Upper lobe of left lung (tissue), 6 donors: ENCODE measurements at regions not wholly inside any gene's neighbourhood (a gene's known extent, or its start where the extent isn't known, plus 50 kb on each side); places are given as distances from the start of the nearest gene placed in this dataset.

ENCODE experiments used
- ATAC-seq, 2 donors: fragments of 200-7000 bp; cut with Tn5 transposase; one replicate each; pipeline ENCODE4 v1.9.1; 2022; ENCODE audit warnings: mild to moderate bottlenecking in 2 of 2, moderate library complexity in 2 of 2; ENCODE audit not compliant: low FRiP score in 2 of 2
- DNase-seq, 2 donors: peaks; one replicate each; pipeline ENCODE4 v3.0.0-alpha.2; 2019 to 2020
- H3K27ac ChIP-seq, 4 donors: fragments of 200-600 bp; sonication (generic); one replicate each; pipeline ENCODE4 v1.5.1; 2016 to 2019
- H3K27me3 ChIP-seq, 4 donors: fragments of 200-600 bp; sonication (generic); one replicate each; pipeline ENCODE4 v1.5.1; 2017 to 2019
- H3K36me3 ChIP-seq, 4 donors: fragments of 200-600 bp; sonication (generic); one replicate each; pipeline ENCODE4 v1.5.1; 2016 to 2019
- H3K4me1 ChIP-seq, 4 donors: fragments of 200-600 bp; sonication (generic); one replicate each; pipeline ENCODE4 v1.5.1; 2018 to 2019
- H3K4me3 ChIP-seq, 4 donors: fragments of 200-600 bp; sonication (generic); one replicate each; pipeline ENCODE4 v1.5.1; 2017 to 2019; ENCODE audit warnings: mild to moderate bottlenecking in 2 of 4, moderate library complexity in 1 of 4
- H3K9me3 ChIP-seq, 4 donors: fragments of 200-600 bp; sonication (generic); one replicate each; pipeline ENCODE4 v1.5.1; 2018 to 2019
- EP300 ChIP-seq, 4 donors: sonication (generic); formaldehyde crosslinking; IDR thresholded peaks; one replicate each; pipeline ENCODE4 v1.5.1; 2017; ENCODE audit warnings: antibody characterized with exemption in 4 of 4, control low read depth in 2 of 4
- POLR2A ChIP-seq, 4 donors: fragments of 450-650 bp; IDR thresholded peaks; one replicate each; pipeline ENCODE4 v1.5.1; 2016 to 2017; ENCODE audit warnings: antibody characterized with exemption in 4 of 4, mild to moderate bottlenecking in 2 of 4
- POLR2AphosphoS5 ChIP-seq, 2 donors: sonication (generic); formaldehyde crosslinking; IDR thresholded peaks; one replicate each; pipeline ENCODE4 v1.5.1; 2017; ENCODE audit warnings: antibody characterized with exemption in 2 of 2
- WGBS, 2 donors: methylation state at CpG; one replicate each; pipeline ENCODE4 v1.1.5; 2017 to 2018; 5-methylcytosine and 5-hydroxymethylcytosine counted together
- TF ChIP-seq, protein P1 (sequence below), 6 experiments: fragments of 450-650 bp in 4 of 6; fragments of 200-600 bp in 2 of 6; sonication (generic) in 2 of 6; IDR thresholded peaks; one replicate each; pipeline ENCODE4 v1.5.1; 2016 to 2019; ENCODE audit warnings: antibody characterized with exemption in 6 of 6
- donor health status: DM: no; HTN: no; CAD: no; lungs with moderate emphysema.
- donor health status: DM: no; HTN: yes; CAD: no; lungs with severe emphysema.

GRCh38 chrX:42220666-42221065 is 297.3 kb upstream of the CASK start:
- DNase-seq = no peak
- no peak overlapping the region for H3K4me3 ChIP-seq
- no peaks in the 10 kb centered on the region for H3K4me1 ChIP-seq
- no peaks in the 10 kb centered on the region for H3K36me3 ChIP-seq
- WGBS, 2 donors = 70 to 97% methylated on average over 2 of the region's 2 CpGs
- no peaks in the 10 kb centered on the region for H3K27me3 ChIP-seq
- no peak for ATAC-seq
- TF ChIP-seq POLR2AphosphoS5 (IDR thresholded peaks at IDR 0.05) (no peak), EP300 (IDR thresholded peaks at IDR 0.05) (no peak), POLR2A (IDR thresholded peaks at IDR 0.05) (no peak)
- TF ChIP-seq, protein P1, sequence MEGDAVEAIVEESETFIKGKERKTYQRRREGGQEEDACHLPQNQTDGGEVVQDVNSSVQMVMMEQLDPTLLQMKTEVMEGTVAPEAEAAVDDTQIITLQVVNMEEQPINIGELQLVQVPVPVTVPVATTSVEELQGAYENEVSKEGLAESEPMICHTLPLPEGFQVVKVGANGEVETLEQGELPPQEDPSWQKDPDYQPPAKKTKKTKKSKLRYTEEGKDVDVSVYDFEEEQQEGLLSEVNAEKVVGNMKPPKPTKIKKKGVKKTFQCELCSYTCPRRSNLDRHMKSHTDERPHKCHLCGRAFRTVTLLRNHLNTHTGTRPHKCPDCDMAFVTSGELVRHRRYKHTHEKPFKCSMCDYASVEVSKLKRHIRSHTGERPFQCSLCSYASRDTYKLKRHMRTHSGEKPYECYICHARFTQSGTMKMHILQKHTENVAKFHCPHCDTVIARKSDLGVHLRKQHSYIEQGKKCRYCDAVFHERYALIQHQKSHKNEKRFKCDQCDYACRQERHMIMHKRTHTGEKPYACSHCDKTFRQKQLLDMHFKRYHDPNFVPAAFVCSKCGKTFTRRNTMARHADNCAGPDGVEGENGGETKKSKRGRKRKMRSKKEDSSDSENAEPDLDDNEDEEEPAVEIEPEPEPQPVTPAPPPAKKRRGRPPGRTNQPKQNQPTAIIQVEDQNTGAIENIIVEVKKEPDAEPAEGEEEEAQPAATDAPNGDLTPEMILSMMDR (IDR thresholded peaks at IDR 0.05) = no peak
- H3K9me3 ChIP-seq = no peaks in the 10 kb centered on the region
- H3K27ac ChIP-seq = no peak overlapping the region

DNA sequence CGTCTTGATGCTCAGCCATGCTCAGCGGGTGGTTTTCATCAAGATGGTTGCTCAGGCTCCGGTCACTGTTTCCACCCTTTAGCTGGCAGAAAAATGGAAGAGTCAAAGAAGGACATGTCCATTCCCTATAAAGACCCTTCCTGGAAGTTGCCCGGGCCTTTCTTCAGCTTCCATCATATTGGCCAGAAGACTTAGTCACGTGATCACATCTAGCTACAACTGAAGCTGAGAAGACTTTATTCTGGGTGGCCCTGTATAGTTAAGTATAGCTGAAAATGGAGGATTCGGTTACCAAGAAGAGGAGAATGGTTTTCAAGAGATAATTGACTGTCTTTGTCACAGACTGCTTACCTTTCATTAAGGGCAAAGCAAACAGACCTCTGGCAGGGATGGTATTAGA is 296.7 kb upstream of the CASK start:
- 86 to 97% methylated on average over 6 of the region's 6 CpGs for WGBS, 2 donors
- TF ChIP-seq, protein P1 (IDR thresholded peaks at IDR 0.05) = no peak
- TF ChIP-seq POLR2A (IDR thresholded peaks at IDR 0.05) (no peak), POLR2AphosphoS5 (IDR thresholded peaks at IDR 0.05) (no peak), EP300 (IDR thresholded peaks at IDR 0.05) (no peak)
- no peaks in the 10 kb centered on the region for H3K4me1 ChIP-seq

DNA sequence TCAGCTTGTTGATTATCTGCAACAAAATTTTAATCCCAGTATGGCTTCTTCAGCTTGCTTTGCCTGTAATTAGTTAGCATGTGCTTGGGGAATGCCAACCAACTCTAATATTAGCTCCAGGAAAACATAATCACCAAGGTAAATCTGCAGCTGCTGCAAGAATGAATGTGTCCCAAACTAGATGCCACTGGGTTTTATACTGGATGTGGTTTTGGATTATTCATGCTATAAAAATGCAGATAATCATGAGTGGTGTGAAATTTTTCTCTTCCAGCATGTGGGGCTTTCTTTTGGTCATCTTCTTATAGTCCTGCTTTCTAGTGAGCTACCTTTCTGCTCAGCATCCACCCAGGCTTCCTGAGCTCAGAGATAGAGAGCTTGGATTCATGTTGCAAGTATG is 295.9 kb upstream of the CASK start:
- H3K9me3 ChIP-seq = no peaks in the 10 kb centered on the region

More for the DNA sequence above, 296.7 kb upstream of the CASK start:
- no peaks in the 10 kb centered on the region for H3K36me3 ChIP-seq
- no peak for ATAC-seq
- H3K4me3 ChIP-seq = no peak overlapping the region
- DNase-seq = no peak
- H3K9me3 ChIP-seq = no peaks in the 10 kb centered on the region
- no peaks in the 10 kb centered on the region for H3K27me3 ChIP-seq
- H3K27ac ChIP-seq = no peak overlapping the region

DNA sequence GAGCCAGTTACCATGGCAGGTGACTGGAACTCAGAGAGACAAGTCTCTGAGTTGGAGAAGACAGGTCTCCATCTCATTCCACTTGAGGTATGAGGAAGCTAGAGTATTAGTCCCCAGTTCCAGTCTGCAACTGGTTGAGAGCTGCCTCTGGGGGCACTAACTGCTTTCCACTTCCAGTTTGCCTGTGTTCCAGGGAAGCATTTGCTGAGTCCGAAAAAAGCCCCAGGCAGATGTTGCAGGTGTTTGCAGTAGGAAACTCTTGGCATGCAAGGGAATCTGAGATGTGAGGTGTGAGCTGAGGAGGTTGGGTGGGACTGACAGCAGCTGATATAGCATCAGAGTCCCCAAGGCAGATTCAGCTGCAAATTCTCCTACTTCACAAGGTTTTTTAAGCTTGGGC is 272.2 kb upstream of the CASK start:
- TF ChIP-seq, protein P1 (IDR thresholded peaks at IDR 0.05) = no peak
- TF ChIP-seq EP300 (IDR thresholded peaks at IDR 0.05) = no peak
- TF ChIP-seq POLR2A (IDR thresholded peaks at IDR 0.05) = no peak
- TF ChIP-seq POLR2AphosphoS5 (IDR thresholded peaks at IDR 0.05) = no peak
- no peak overlapping the region for H3K27ac ChIP-seq
- H3K4me3 ChIP-seq = no peak overlapping the region
- WGBS, 2 donors = 53% methylated on average over 1 of the region's 1 CpG; no CpG with 5 or more reads in 1 of the 2 donors
- no peaks in the 10 kb centered on the region for H3K4me1 ChIP-seq
- H3K27me3 ChIP-seq = no peaks in the 10 kb centered on the region
- H3K36me3 ChIP-seq = no peaks in the 10 kb centered on the region
- H3K9me3 ChIP-seq = peaks cover 0 to 6% (median 0%) of the 10 kb centered on the region in 4 donors
- ATAC-seq (no peak), DNase-seq (no peak)

More for the DNA sequence above, 295.9 kb upstream of the CASK start:
- no peak for ATAC-seq
- TF ChIP-seq, protein P1 (IDR thresholded peaks at IDR 0.05) = no peak
- TF ChIP-seq EP300 (IDR thresholded peaks at IDR 0.05) (no peak), POLR2A (IDR thresholded peaks at IDR 0.05) (no peak), POLR2AphosphoS5 (IDR thresholded peaks at IDR 0.05) (no peak)
- H3K27ac ChIP-seq = no peak overlapping the region
- H3K4me3 ChIP-seq = no peak overlapping the region
- no peaks in the 10 kb centered on the region for H3K27me3 ChIP-seq
- no peaks in the 10 kb centered on the region for H3K4me1 ChIP-seq
- H3K36me3 ChIP-seq = no peaks in the 10 kb centered on the region
- no peak for DNase-seq

DNA sequence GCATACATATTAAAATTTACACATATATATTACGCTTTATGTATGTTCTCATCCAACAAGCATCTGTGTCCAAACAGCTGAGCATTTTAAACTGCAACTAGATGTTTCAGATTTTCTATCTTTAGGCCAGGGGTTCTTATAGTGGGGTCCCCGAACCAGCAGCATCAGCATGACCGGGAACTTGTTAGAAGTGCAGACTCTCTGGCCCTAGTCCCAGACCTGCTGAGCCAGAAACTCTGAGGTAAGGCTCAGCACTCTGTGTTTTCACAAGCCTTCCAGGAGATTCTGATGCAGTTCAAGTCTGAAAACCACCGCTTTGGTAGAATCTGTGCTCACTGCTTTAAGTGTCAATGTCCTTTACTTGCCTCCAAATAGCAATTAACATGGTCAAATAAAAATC is 266.2 kb upstream of the CASK start:
- WGBS, 2 donors = 75 to 87% methylated on average over 3 to 4 of the region's 4 CpGs
- Histone ChIP-seq H3K4me1 (no peaks in the 10 kb centered on the region), H3K9me3 (peaks cover 0 to 6% (median 0%) of the 10 kb centered on the region in 4 donors), H3K4me3 (no peak overlapping the region), H3K27me3 (no peaks in the 10 kb centered on the region), H3K27ac (no peak overlapping the region), H3K36me3 (no peaks in the 10 kb centered on the region)
- DNase-seq (no peak), ATAC-seq (no peak)
- TF ChIP-seq POLR2A (IDR thresholded peaks at IDR 0.05) (no peak), POLR2AphosphoS5 (IDR thresholded peaks at IDR 0.05) (no peak), EP300 (IDR thresholded peaks at IDR 0.05) (no peak)
- TF ChIP-seq, protein P1 (IDR thresholded peaks at IDR 0.05) = no peak
